ENCODE measurements at regions not wholly inside any gene's neighbourhood (a gene's known extent, or its start where the extent isn't known, plus 50 kb on each side); places are given as distances from the start of the nearest gene placed in this dataset.

GRCh38 chr11:11039208-11039965, 181.5 kb upstream of the ZBED5 start:
- DNase-seq (ENCODE audit: low read depth): no peak

- no peak for DNase-seq (ENCODE audit: low read depth)
Observed at GRCh38 chr11:11038782-11039181, 180.9 kb upstream of the ZBED5 start.

GRCh38 chr11:11038352-11038751, 180.5 kb upstream of the ZBED5 start:
- no peak for DNase-seq (ENCODE audit: low read depth)

GRCh38 chr11:11036848-11037732, 179.2 kb upstream of the ZBED5 start:
- DNase-seq (ENCODE audit: low read depth): peak; percentile 31

GRCh38 chr11:11036185-11036847, 178.5 kb upstream of the ZBED5 start:
- DNase-seq (ENCODE audit: low read depth): no peak

GRCh38 chr11:11035331-11035730, 177.5 kb upstream of the ZBED5 start:
- no peak for DNase-seq (ENCODE audit: low read depth)

GRCh38 chr11:11034476-11034875, 176.6 kb upstream of the ZBED5 start:
- DNase-seq (ENCODE audit: low read depth): no peak

GRCh38 chr11:11032066-11032465, 174.2 kb upstream of the ZBED5 start:
- no peak for DNase-seq (ENCODE audit: low read depth)

- DNase-seq (ENCODE audit: low read depth): no peak
Observed at GRCh38 chr11:11029027-11029426, 171.2 kb upstream of the ZBED5 start.

GRCh38 chr11:11028017-11028692, 170.3 kb upstream of the ZBED5 start:
- no peak for DNase-seq (ENCODE audit: low read depth)

- peak; percentile 60 for DNase-seq (ENCODE audit: low read depth)
Observed at GRCh38 chr11:11027288-11027687, 169.4 kb upstream of the ZBED5 start.

GRCh38 chr11:11025087-11025486, 167.2 kb upstream of the ZBED5 start:
- no peak for DNase-seq (ENCODE audit: low read depth)

GRCh38 chr11:11022125-11022730, 164.4 kb upstream of the ZBED5 start:
- no peak for DNase-seq (ENCODE audit: low read depth)

- DNase-seq (ENCODE audit: low read depth): no peak
Observed at GRCh38 chr11:11021563-11021962, 163.7 kb upstream of the ZBED5 start.

- no peak for DNase-seq (ENCODE audit: low read depth)
Observed at GRCh38 chr11:11020747-11021149, 162.9 kb upstream of the ZBED5 start.

- no peak for DNase-seq (ENCODE audit: low read depth)
Observed at GRCh38 chr11:11020219-11020726, 162.4 kb upstream of the ZBED5 start.

GRCh38 chr11:11016943-11017342, 159.1 kb upstream of the ZBED5 start:
- DNase-seq (ENCODE audit: low read depth): no peak

- no peak for DNase-seq (ENCODE audit: low read depth)
Observed at GRCh38 chr11:11016068-11016467, 158.2 kb upstream of the ZBED5 start.

- DNase-seq (ENCODE audit: low read depth): no peak
Observed at GRCh38 chr11:11011617-11012016, 153.8 kb upstream of the ZBED5 start.

GRCh38 chr11:11010624-11011127, 152.8 kb upstream of the ZBED5 start:
- DNase-seq (ENCODE audit: low read depth): no peak

- DNase-seq (ENCODE audit: low read depth): no peak
Observed at GRCh38 chr11:11009179-11009578, 151.3 kb upstream of the ZBED5 start.

Data from non-pigmented ciliary epithelial cell (primary cell).